Ovary (tissue), 7 donors: ENCODE measurements at regions not wholly inside any gene's neighbourhood (a gene's known extent, or its start where the extent isn't known, plus 50 kb on each side); places are given as distances from the start of the nearest gene placed in this dataset.

Experiments used
- DNase-seq, 5 donors: peaks; one replicate each; pipeline ENCODE4 v3.0.0-alpha.2; 2019 to 2020
- H3K27ac ChIP-seq, 2 donors: fragments of 200-600 bp; one replicate each; pipeline versions ENCODE4 v1.5.1 to v1.8.0; 2019 to 2022
- H3K27me3 ChIP-seq: fragments of 200-600 bp; one replicate; pipeline ENCODE4 v1.8.0; 2022
- H3K36me3 ChIP-seq: fragments of 200-600 bp; sonication (generic); one replicate; pipeline ENCODE4 v1.5.1; 2019
- H3K4me1 ChIP-seq: one replicate; pipeline ENCODE4 v1.8.1; 2013; ENCODE audit warnings: mild to moderate bottlenecking, moderate library complexity; ENCODE audit not compliant: insufficient read depth
- H3K4me3 ChIP-seq: fragments of 200-600 bp; sonication (generic); one replicate; pipeline ENCODE4 v1.5.1; 2017
- H3K9me3 ChIP-seq, 2 donors: fragments of 200-600 bp in 1 of 2; sonication (generic) in 1 of 2; one replicate each; pipeline versions ENCODE4 v1.5.1 to v1.8.1; 2013 to 2019; ENCODE audit warnings: mild to moderate bottlenecking in 1 of 2, moderate library complexity in 1 of 2
- CTCF ChIP-seq, 3 donors: fragments of 450-650 bp in 2 of 3; fragments of 200-600 bp in 1 of 3; IDR thresholded peaks; one replicate each; pipeline versions ENCODE4 v1.5.1 to v1.8.0; 2016 to 2022; ENCODE audit warnings: antibody characterized with exemption in 3 of 3, mild to moderate bottlenecking in 1 of 3
- EP300 ChIP-seq: sonication (generic); formaldehyde crosslinking; IDR thresholded peaks from one replicate; pipeline ENCODE4 v1.6.1; 2017; ENCODE audit warnings: antibody characterized with exemption
- POLR2A ChIP-seq: fragments of 450-650 bp; IDR thresholded peaks from one replicate; pipeline ENCODE4 v1.6.1; 2017; ENCODE audit warnings: antibody characterized with exemption, mild to moderate bottlenecking, moderate library complexity
- WGBS, 3 donors: extraction: QIAGEN DNeasy Blood & Tissue Kit in 1 of 3; methylation state at CpG; one replicate each; pipeline versions ENCODE4 v1.1.5 to v1.1.7; 2013 to 2017; 5-methylcytosine and 5-hydroxymethylcytosine counted together
- intact Hi-C, 4 donors: fragments of 100-400 bp; cut with DNase I; formaldehyde crosslinking; loops; one replicate each; pipeline versions ENCODE4 v1.11.0 to v1.15.1; 2022 to 2023
- donor health status: DM: no; HTN: no; CAD: no; lungs with moderate emphysema.
- donor health status: DM: no; HTN: no; CAD: no.
- donor health status: Bipolar disorder and iron deficiency.
- donor health status: DM: no; HTN: no; CAD: no.
- donor health status: DM: yes; HTN: yes; CAD: no.

- H3K36me3 ChIP-seq: no peaks in the 10 kb centered on the region
- no peak overlapping the region for H3K4me3 ChIP-seq
- WGBS, 3 donors: 36 to 43% (median 39%) methylated on average over 4 of the region's 4 CpGs
- H3K27ac ChIP-seq: no peak overlapping the region
- DNase-seq: no peak
- no peaks in the 10 kb centered on the region for H3K27me3 ChIP-seq
- intact Hi-C loops: no loop called here
- no peaks in the 10 kb centered on the region for H3K9me3 ChIP-seq
- TF ChIP-seq CTCF (IDR thresholded peaks at IDR 0.05): no peak
- no peak for TF ChIP-seq POLR2A
- no peak for TF ChIP-seq EP300
- H3K4me1 ChIP-seq: no peaks in the 10 kb centered on the region
These were observed 54.5 kb upstream of the LHX8 start for GRCh38 chr1:75079538-75080290.

DNA sequence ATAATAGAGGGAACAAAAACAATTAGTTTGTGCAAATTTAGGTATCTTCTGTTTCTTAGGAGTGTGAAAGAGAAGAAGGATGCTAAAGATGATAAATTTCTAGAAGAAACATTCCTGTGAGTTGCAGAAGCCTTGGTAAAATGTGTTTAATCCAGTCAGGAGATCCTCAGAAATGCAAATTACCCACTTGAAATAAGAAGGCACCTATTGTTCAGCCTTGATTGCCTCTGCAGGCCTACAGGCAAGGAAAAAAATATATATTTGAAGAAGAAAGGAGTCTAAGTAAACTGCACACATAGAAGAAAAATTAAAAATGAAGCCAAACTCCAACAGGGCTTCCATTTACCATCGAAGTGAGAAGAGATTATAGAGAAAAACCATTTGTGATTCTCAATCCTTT, 51.0 kb upstream of the LHX8 start:
- WGBS, 3 donors: 19 to 25% (median 22%) methylated on average over 1 of the region's 1 CpG

DNA sequence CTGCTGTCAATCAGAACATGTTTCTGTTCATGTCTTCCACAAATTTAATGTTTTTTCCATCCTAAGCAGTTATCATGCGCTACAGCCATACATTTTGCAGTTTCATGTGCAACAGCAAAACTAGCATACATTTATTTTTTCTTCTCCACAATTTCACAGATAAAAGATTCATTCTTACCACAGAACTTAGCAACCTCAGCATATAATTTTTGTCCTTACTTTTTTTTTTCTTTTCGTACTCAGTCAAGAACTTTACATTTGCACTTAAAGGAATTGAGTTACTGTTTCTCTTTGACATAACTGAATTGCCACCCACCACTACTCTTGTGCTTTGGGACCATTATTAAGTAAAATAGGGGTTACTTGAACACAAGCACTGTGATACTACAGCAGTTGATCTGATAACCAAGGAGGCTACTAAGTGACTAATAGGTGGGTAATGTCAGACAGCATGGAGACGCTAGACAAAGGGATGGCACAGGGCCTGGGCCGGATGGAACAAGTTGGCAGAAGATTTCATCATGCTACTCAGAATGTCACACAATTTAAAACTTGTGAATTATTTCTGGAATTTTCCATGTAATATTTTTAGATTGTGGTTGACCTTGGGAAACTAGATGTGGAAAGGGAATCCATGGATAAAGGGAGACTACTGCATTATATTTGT, 50.2 kb upstream of the LHX8 start:
- no peaks in the 10 kb centered on the region for H3K36me3 ChIP-seq
- H3K4me3 ChIP-seq: no peak overlapping the region
- intact Hi-C loops: no loop called here
- no peaks in the 10 kb centered on the region for H3K9me3 ChIP-seq
- no peaks in the 10 kb centered on the region for H3K27me3 ChIP-seq
- no peaks in the 10 kb centered on the region for H3K4me1 ChIP-seq
- TF ChIP-seq POLR2A: no peak
- no peak for TF ChIP-seq CTCF (IDR thresholded peaks at IDR 0.05)
- no peak for TF ChIP-seq EP300
- no peak for DNase-seq
- no peak overlapping the region for H3K27ac ChIP-seq
- WGBS, 3 donors: 55 to 60% (median 60%) methylated on average over 4 of the region's 4 CpGs

More for the DNA sequence above, 51.0 kb upstream of the LHX8 start:
- H3K27ac ChIP-seq: no peak overlapping the region
- no peak for DNase-seq
- no peaks in the 10 kb centered on the region for H3K36me3 ChIP-seq
- no peaks in the 10 kb centered on the region for H3K4me1 ChIP-seq
- H3K4me3 ChIP-seq: no peak overlapping the region
- no peaks in the 10 kb centered on the region for H3K27me3 ChIP-seq
- TF ChIP-seq EP300: no peak
- TF ChIP-seq POLR2A: no peak
- no peak for TF ChIP-seq CTCF (IDR thresholded peaks at IDR 0.05)
- H3K9me3 ChIP-seq: no peaks in the 10 kb centered on the region
- intact Hi-C loops: no loop called here
